PFSK-1 (cell line): ENCODE measurements at regions not wholly inside any gene's neighbourhood (a gene's known extent, or its start where the extent isn't known, plus 50 kb on each side); places are given as distances from the start of the nearest gene placed in this dataset.

Experiments
- FOXP2 ChIP-seq: optimal IDR thresholded peaks from 2 replicates; pipeline ENCODE3; 2011; ENCODE audit warnings: borderline replicate concordance, control low read depth, inconsistent platforms; ENCODE audit not compliant: insufficient read depth; ENCODE audit errors: extremely low read length, extremely low read depth
- POLR2AphosphoS5 ChIP-seq: IDR thresholded peaks from 2 replicates; pipeline ENCODE4 v1.6.1; 2012; ENCODE audit warnings: low read depth, mild to moderate bottlenecking, control low read depth, low read length, moderate library complexity
- SIN3A ChIP-seq: IDR thresholded peaks from 2 replicates; pipeline ENCODE4 v1.6.1; 2012; ENCODE audit warnings: mild to moderate bottlenecking, low read length, moderate library complexity, borderline replicate concordance; ENCODE audit not compliant: insufficient read depth
- TAF1 ChIP-seq: IDR thresholded peaks from 2 replicates; pipeline ENCODE4 v1.6.1; 2012; ENCODE audit warnings: low read length, control low read depth, borderline replicate concordance; ENCODE audit not compliant: insufficient read depth
- TF ChIP-seq, protein P1 (sequence below), 2 experiments: IDR thresholded peaks; 2 replicates each; pipeline versions ENCODE4 v1.6.1 to v1.8.0; 2011 to 2012; ENCODE audit warnings: low read depth in 2 of 2, low read length in 2 of 2, control low read depth in 1 of 2, inconsistent platforms in 1 of 2, mild to moderate bottlenecking in 1 of 2, moderate library complexity in 1 of 2; ENCODE audit not compliant: insufficient read depth in 1 of 2

GRCh38 chr17:13736916-13737315, 135.2 kb upstream of the HS3ST3A1 start:
- no peak for TF ChIP-seq FOXP2
- TF ChIP-seq POLR2AphosphoS5: no peak
- no peak for TF ChIP-seq TAF1

DNA sequence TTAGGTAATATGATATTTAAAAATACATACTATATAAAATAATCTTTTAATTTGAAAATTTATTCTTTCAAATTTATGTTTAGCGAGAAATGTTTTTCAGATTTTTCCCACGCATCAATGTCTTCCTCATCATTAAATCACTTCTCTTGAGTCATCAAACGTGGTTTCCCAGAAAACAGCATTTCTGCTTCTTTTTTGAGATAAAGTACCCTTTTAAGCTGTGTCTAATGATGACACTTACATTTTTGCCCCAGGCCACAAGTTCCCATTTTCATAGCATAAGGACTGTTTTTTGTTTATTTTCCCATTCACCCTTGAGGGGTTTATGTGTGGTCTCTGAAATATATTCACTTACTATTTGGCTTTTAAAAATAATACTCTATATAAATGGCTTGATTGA, 139.0 kb upstream of the HS3ST3A1 start:
- no peak for TF ChIP-seq FOXP2

DNA sequence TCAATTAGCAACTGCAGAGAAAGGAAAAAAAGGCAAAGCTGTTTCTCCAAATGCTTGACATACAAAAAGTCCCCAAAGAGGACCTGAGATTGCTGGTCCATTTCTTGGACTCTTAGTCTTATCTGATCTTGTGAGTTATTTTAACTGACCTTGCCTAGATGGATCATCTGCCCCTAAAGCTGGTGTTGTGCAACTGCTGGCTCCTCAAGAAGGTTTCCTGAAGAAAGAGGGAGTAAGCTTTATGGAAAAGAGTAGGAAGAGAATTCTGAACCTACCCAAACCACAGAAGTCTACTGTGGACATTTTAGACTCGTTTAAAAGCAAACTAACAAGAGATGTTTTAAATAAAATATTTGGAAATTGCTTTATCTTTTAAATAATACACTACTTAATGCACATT, 140.0 kb upstream of the HS3ST3A1 start:
- TF ChIP-seq TAF1 (no peak), FOXP2 (no peak), POLR2AphosphoS5 (no peak), SIN3A (no peak)
- TF ChIP-seq, protein P1, sequence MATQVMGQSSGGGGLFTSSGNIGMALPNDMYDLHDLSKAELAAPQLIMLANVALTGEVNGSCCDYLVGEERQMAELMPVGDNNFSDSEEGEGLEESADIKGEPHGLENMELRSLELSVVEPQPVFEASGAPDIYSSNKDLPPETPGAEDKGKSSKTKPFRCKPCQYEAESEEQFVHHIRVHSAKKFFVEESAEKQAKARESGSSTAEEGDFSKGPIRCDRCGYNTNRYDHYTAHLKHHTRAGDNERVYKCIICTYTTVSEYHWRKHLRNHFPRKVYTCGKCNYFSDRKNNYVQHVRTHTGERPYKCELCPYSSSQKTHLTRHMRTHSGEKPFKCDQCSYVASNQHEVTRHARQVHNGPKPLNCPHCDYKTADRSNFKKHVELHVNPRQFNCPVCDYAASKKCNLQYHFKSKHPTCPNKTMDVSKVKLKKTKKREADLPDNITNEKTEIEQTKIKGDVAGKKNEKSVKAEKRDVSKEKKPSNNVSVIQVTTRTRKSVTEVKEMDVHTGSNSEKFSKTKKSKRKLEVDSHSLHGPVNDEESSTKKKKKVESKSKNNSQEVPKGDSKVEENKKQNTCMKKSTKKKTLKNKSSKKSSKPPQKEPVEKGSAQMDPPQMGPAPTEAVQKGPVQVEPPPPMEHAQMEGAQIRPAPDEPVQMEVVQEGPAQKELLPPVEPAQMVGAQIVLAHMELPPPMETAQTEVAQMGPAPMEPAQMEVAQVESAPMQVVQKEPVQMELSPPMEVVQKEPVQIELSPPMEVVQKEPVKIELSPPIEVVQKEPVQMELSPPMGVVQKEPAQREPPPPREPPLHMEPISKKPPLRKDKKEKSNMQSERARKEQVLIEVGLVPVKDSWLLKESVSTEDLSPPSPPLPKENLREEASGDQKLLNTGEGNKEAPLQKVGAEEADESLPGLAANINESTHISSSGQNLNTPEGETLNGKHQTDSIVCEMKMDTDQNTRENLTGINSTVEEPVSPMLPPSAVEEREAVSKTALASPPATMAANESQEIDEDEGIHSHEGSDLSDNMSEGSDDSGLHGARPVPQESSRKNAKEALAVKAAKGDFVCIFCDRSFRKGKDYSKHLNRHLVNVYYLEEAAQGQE (IDR thresholded peaks at IDR 0.05; ENCODE audit: insufficient read depth in 1 of 2, low read depth in 2 of 2, low read length in 2 of 2): no peak

DNA sequence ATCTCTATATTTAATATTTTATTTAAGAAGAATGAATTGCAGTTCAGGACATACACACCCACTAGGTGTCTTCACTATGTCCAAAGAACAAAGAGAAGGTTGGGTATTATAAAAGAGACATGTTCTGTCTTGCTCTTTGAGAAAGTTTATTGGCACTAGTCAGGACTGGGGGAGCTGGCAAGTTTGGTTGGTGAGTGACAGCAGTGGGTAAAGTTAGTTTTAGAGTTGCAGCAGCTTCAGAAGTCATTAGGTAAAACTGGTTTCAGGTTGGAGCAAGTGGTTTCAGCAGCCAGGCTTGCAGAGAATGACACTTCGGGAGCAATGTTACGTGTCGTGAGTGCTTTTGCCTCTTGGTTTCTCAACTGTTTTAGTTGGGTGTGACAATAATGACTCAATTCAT, 142.2 kb upstream of the HS3ST3A1 start:
- TF ChIP-seq POLR2AphosphoS5 (no peak), FOXP2 (no peak), SIN3A (no peak), TAF1 (no peak)
- TF ChIP-seq, protein P1 (IDR thresholded peaks at IDR 0.05; ENCODE audit: insufficient read depth in 1 of 2, low read depth in 2 of 2, low read length in 2 of 2): no peak

GRCh38 chr17:13746404-13746803, 144.7 kb upstream of the HS3ST3A1 start:
- TF ChIP-seq SIN3A (no peak), POLR2AphosphoS5 (no peak), FOXP2 (no peak), TAF1 (no peak)
- TF ChIP-seq, protein P1 (IDR thresholded peaks at IDR 0.05; ENCODE audit: insufficient read depth in 1 of 2, low read depth in 2 of 2, low read length in 2 of 2): no peak

- TF ChIP-seq POLR2AphosphoS5: no peak
- TF ChIP-seq, protein P1 (IDR thresholded peaks at IDR 0.05; ENCODE audit: insufficient read depth in 1 of 2, low read depth in 2 of 2, low read length in 2 of 2): no peak
- no peak for TF ChIP-seq TAF1
- TF ChIP-seq SIN3A: no peak
- no peak for TF ChIP-seq FOXP2
Measured at GRCh38 chr17:13749166-13749890, 147.6 kb upstream of the HS3ST3A1 start.
